ENCODE measurements at regions not wholly inside any gene's neighbourhood (a gene's known extent, or its start where the extent isn't known, plus 50 kb on each side); places are given as distances from the start of the nearest gene placed in this dataset.

DNA sequence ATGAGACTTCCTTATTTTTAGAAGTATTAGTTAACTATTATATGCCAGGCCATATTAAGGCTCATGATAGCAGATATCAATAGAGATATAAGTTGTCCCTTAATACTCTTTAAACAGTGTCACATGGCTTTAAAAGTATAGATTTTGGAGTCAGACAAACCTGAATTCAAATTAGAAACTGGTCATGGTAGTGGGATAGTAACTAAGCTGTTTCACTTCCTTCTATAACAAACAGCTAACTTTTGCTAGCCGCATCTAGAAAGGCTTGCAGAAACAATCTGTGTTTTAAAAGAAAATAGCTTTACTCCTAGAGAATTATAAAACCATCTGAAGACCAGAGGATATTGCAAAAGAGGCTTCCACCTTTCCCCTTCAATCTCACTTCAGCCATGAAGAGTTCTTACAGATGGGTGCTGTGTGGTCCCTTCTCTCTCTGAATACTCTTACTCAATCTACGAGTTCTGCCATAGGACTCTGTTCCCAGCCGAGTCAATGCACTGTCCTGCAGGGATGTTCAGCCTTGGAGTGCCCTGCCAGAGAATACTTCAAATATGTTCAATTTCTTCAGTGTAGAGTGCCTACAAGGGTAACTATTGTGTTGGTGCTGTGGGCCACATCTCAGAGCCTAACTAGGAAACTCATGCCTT lies 810.2 kb downstream of the EFNA5 start:
- intact Hi-C loops (cut with DNase I): no loop called here
- Histone ChIP-seq H3K27ac (no peak overlapping the region), H3K4me3 (no peak overlapping the region), H3K9me3 (peaks cover 0 to 2% (median 0%) of the 10 kb centered on the region in 11 donors), H3K4me1 (peaks cover 0 to 5% (median 0%) of the 10 kb centered on the region in 9 donors), H3K27me3 (no peaks in the 10 kb centered on the region), H3K36me3 (no peaks in the 10 kb centered on the region)
- WGBS, 2 donors: 57 to 85% methylated on average over 3 of the region's 3 CpGs
- no peak for DNase-seq
- ATAC-seq: no peak
- TF ChIP-seq, protein P1, sequence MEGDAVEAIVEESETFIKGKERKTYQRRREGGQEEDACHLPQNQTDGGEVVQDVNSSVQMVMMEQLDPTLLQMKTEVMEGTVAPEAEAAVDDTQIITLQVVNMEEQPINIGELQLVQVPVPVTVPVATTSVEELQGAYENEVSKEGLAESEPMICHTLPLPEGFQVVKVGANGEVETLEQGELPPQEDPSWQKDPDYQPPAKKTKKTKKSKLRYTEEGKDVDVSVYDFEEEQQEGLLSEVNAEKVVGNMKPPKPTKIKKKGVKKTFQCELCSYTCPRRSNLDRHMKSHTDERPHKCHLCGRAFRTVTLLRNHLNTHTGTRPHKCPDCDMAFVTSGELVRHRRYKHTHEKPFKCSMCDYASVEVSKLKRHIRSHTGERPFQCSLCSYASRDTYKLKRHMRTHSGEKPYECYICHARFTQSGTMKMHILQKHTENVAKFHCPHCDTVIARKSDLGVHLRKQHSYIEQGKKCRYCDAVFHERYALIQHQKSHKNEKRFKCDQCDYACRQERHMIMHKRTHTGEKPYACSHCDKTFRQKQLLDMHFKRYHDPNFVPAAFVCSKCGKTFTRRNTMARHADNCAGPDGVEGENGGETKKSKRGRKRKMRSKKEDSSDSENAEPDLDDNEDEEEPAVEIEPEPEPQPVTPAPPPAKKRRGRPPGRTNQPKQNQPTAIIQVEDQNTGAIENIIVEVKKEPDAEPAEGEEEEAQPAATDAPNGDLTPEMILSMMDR (IDR thresholded peaks at IDR 0.05): no peak

DNA sequence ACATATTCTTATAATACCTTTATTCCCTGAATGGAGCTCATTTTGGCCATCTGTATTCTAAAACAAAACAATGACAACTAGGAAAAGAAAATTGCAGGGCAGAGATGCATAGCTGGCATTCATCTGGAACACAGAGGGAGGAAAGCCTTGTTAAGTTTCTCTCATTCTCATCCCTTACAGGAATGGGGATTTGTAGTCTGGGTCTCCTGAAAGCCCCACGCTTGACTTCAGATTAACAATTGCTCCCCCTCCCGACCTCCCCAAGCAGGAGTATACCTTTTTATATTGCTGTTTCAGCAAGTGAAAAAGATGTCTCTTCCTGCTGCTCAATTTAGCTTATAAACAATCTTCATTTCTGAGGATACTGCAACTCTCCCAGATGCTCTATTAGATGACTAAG lies 812.1 kb downstream of the EFNA5 start:
- TF ChIP-seq, protein P1 (IDR thresholded peaks at IDR 0.05): no peak
- Histone ChIP-seq H3K27me3 (no peaks in the 10 kb centered on the region), H3K4me1 (peaks cover 0 to 5% (median 0%) of the 10 kb centered on the region in 9 donors), H3K4me3 (no peak overlapping the region), H3K27ac (no peak overlapping the region), H3K36me3 (no peaks in the 10 kb centered on the region), H3K9me3 (peaks cover 0 to 12% (median 0%) of the 10 kb centered on the region in 11 donors)
- 59 to 69% methylated on average over 2 of the region's 2 CpGs for WGBS, 2 donors
- DNase-seq (no peak), ATAC-seq (no peak)
- intact Hi-C loops (cut with DNase I): no loop called here

DNA sequence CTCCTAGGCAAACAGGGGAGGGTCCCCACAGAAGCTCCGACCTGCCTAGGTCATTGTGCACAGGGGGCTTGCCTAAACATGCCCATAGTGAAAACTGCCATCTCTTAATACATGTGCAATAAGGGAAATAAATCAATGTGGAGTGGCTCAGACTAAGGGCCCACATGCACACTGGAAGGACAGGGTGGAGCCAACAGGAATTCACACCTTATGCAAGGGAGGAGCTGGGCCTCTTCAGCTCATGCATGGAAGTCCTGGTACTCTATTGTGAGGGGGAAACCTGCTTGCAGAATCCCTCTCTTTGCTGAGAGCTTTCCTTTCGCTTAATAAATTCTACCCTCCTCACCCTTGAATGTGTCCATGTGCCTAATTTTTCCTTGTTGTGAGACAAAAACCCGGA lies 815.8 kb downstream of the EFNA5 start:
- Histone ChIP-seq H3K4me1 (no peaks in the 10 kb centered on the region), H3K4me3 (no peak overlapping the region), H3K9me3 (peaks cover 0 to 12% (median 0%) of the 10 kb centered on the region in 11 donors), H3K27ac (no peak overlapping the region), H3K36me3 (no peaks in the 10 kb centered on the region), H3K27me3 (no peaks in the 10 kb centered on the region)
- ATAC-seq: no peak
- TF ChIP-seq, protein P1 (IDR thresholded peaks at IDR 0.05): no peak
- DNase-seq: no peak
- WGBS, 2 donors: 89% methylated on average over 3 of the region's 3 CpGs
- intact Hi-C loops (cut with DNase I): no loop called here

DNA sequence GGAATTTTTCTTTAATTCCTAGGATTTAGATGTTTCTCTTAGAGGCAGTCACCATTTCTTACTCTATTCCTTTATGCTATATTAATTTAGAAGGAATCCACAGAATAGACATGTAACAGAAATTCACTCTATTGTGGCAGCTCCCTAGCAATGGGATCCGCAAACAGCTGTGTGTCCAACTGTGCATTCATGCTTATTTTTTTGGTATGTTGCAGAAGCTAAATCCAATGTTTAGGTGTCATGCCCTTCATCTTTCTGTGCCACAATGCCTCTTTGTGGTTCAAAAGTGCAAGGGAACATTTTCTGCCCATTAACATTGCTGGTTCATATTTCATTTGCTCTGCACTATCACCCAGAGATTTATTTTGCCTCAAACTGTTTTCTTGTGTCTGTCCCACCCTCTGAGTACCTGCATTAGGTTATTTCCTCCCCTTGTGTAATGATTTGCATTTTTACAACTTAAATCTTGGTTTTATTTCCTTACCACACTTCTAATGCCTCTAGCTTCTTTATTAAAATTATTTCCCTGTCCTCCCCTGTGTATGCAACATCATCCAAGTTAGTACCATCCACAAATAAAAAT lies 816.5 kb downstream of the EFNA5 start:
- ATAC-seq (no peak), DNase-seq (no peak)
- TF ChIP-seq, protein P1 (IDR thresholded peaks at IDR 0.05): no peak
- H3K9me3 ChIP-seq: peaks cover 0 to 12% (median 0%) of the 10 kb centered on the region in 11 donors
- no peak overlapping the region for H3K4me3 ChIP-seq
- intact Hi-C loops (cut with DNase I): no loop called here
- H3K4me1 ChIP-seq: no peaks in the 10 kb centered on the region
- H3K36me3 ChIP-seq: no peaks in the 10 kb centered on the region
- no peaks in the 10 kb centered on the region for H3K27me3 ChIP-seq
- H3K27ac ChIP-seq: no peak overlapping the region
- 93 to 100% methylated on average over 1 of the region's 1 CpG for WGBS, 2 donors
